Mesodermal cell (in vitro differentiated cells): ENCODE measurements at regions not wholly inside any gene's neighbourhood (a gene's known extent, or its start where the extent isn't known, plus 50 kb on each side); places are given as distances from the start of the nearest gene placed in this dataset.

Source experiments
- H3K27ac ChIP-seq: 2 replicates; pipeline ENCODE4 v1.7.0; 2013; ENCODE audit warnings: mild to moderate bottlenecking, low read depth, low read length, moderate library complexity; ENCODE audit not compliant: severe bottlenecking
- H3K36me3 ChIP-seq: 2 replicates; pipeline ENCODE4 v1.7.1; 2013; ENCODE audit warnings: mild to moderate bottlenecking, low read length, moderate library complexity; ENCODE audit not compliant: control insufficient read depth, insufficient read depth
- H3K4me1 ChIP-seq: one replicate; pipeline ENCODE4 v1.7.1; 2013; ENCODE audit warnings: mild to moderate bottlenecking, low read length; ENCODE audit not compliant: insufficient read depth, control insufficient read depth, poor library complexity, severe bottlenecking
- H3K4me3 ChIP-seq: 2 replicates; pipeline ENCODE4 v1.7.0; 2013; ENCODE audit warnings: low read length, control low read depth, mild to moderate bottlenecking; ENCODE audit not compliant: insufficient read depth, poor library complexity, severe bottlenecking; ENCODE audit errors: extremely low read depth
- H3K9me3 ChIP-seq: 2 replicates; pipeline ENCODE4 v1.7.1; 2013; ENCODE audit warnings: mild to moderate bottlenecking, low read length, moderate library complexity; ENCODE audit not compliant: control insufficient read depth
- WGBS, 2 experiments: methylation state at CpG; one replicate each; pipeline ENCODE4 v1.1.5; 2013; ENCODE audit warnings: missing lambda C conversion rate in 2 of 2; ENCODE audit not compliant: insufficient coverage in 2 of 2; 5-methylcytosine and 5-hydroxymethylcytosine counted together

- peaks cover 8% of the 10 kb centered on the region for H3K4me1 ChIP-seq
- H3K9me3 ChIP-seq: no peaks in the 10 kb centered on the region
- H3K36me3 ChIP-seq: no peaks in the 10 kb centered on the region
- H3K4me3 ChIP-seq: no peak overlapping the region
- no peak overlapping the region for H3K27ac ChIP-seq
- WGBS, 2 experiments: 100% methylated on average over 2 of the region's 7 CpGs
Measured at GRCh38 chr14:65206078-65206447, 103.7 kb upstream of the MAX start.

- Histone ChIP-seq H3K27ac (no peak overlapping the region), H3K4me1 (peaks cover 13% of the 10 kb centered on the region), H3K4me3 (no peak overlapping the region), H3K36me3 (no peaks in the 10 kb centered on the region), H3K9me3 (no peaks in the 10 kb centered on the region)
- WGBS, 2 experiments: no CpG with 5 or more reads among the region's 3 CpGs
Measured at GRCh38 chr14:65206448-65207096, 104.3 kb upstream of the MAX start.

GRCh38 chr14:65208548-65208947 is 106.2 kb upstream of the MAX start:
- no peaks in the 10 kb centered on the region for H3K9me3 ChIP-seq
- peaks cover 13% of the 10 kb centered on the region for H3K4me1 ChIP-seq
- H3K36me3 ChIP-seq: no peaks in the 10 kb centered on the region
- no peak overlapping the region for H3K27ac ChIP-seq
- H3K4me3 ChIP-seq: no peak overlapping the region
- 89 to 94% methylated on average over 9 of the region's 10 CpGs for WGBS, 2 experiments

- Histone ChIP-seq H3K4me1 (peaks cover 13% of the 10 kb centered on the region), H3K36me3 (no peaks in the 10 kb centered on the region), H3K9me3 (no peaks in the 10 kb centered on the region), H3K27ac (peak overlapping the region; percentile 18), H3K4me3 (no peak overlapping the region)
- WGBS, 2 experiments: 73% methylated on average over 2 of the region's 4 CpGs; no CpG with 5 or more reads in 1 of the 2 experiments
Measured at GRCh38 chr14:65210118-65210821, 108.0 kb upstream of the MAX start.

GRCh38 chr14:65210822-65211182 is 108.5 kb upstream of the MAX start:
- Histone ChIP-seq H3K4me1 (peaks cover 13% of the 10 kb centered on the region), H3K9me3 (no peaks in the 10 kb centered on the region), H3K27ac (peak overlapping the region; percentile 18), H3K36me3 (no peaks in the 10 kb centered on the region), H3K4me3 (no peak overlapping the region)

- WGBS, 2 experiments: no CpG with 5 or more reads among the region's 3 CpGs
- H3K4me3 ChIP-seq: no peak overlapping the region
- H3K36me3 ChIP-seq: no peaks in the 10 kb centered on the region
- no peaks in the 10 kb centered on the region for H3K9me3 ChIP-seq
- H3K4me1 ChIP-seq: peaks cover 13% of the 10 kb centered on the region
- no peak overlapping the region for H3K27ac ChIP-seq
Measured at GRCh38 chr14:65211341-65211987, 109.1 kb upstream of the MAX start.

GRCh38 chr14:65213316-65213715 is 111.0 kb upstream of the MAX start:
- Histone ChIP-seq H3K36me3 (no peaks in the 10 kb centered on the region), H3K4me3 (no peak overlapping the region), H3K9me3 (no peaks in the 10 kb centered on the region), H3K27ac (no peak overlapping the region), H3K4me1 (peaks cover 13% of the 10 kb centered on the region)

GRCh38 chr14:65214741-65215140 is 112.4 kb upstream of the MAX start:
- no peaks in the 10 kb centered on the region for H3K36me3 ChIP-seq
- H3K27ac ChIP-seq: no peak overlapping the region
- H3K9me3 ChIP-seq: no peaks in the 10 kb centered on the region
- 91 to 100% methylated on average over 1 to 2 of the region's 2 CpGs for WGBS, 2 experiments
- H3K4me1 ChIP-seq: peaks cover 12% of the 10 kb centered on the region
- no peak overlapping the region for H3K4me3 ChIP-seq

- Histone ChIP-seq H3K4me1 (no peaks in the 10 kb centered on the region), H3K4me3 (no peak overlapping the region), H3K36me3 (no peaks in the 10 kb centered on the region), H3K9me3 (no peaks in the 10 kb centered on the region), H3K27ac (no peak overlapping the region)
- WGBS, 2 experiments: 83 to 100% methylated on average over 3 to 4 of the region's 4 CpGs
Measured at GRCh38 chr14:65219353-65219752, 117.0 kb upstream of the MAX start.

- Histone ChIP-seq H3K27ac (no peak overlapping the region), H3K4me3 (no peak overlapping the region), H3K36me3 (no peaks in the 10 kb centered on the region), H3K4me1 (no peaks in the 10 kb centered on the region), H3K9me3 (no peaks in the 10 kb centered on the region)
- 33 to 47% methylated on average over 8 of the region's 9 CpGs for WGBS, 2 experiments
Measured at GRCh38 chr14:65222440-65222858, 120.1 kb upstream of the MAX start.

GRCh38 chr14:65223636-65224035 is 121.3 kb upstream of the MAX start:
- 94 to 100% methylated on average over 3 to 4 of the region's 5 CpGs for WGBS, 2 experiments
- no peaks in the 10 kb centered on the region for H3K9me3 ChIP-seq
- no peak overlapping the region for H3K4me3 ChIP-seq
- no peaks in the 10 kb centered on the region for H3K36me3 ChIP-seq
- H3K4me1 ChIP-seq: no peaks in the 10 kb centered on the region
- H3K27ac ChIP-seq: no peak overlapping the region
